NCI-H2107 (cell line): ENCODE measurements at regions not wholly inside any gene's neighbourhood (a gene's known extent, or its start where the extent isn't known, plus 50 kb on each side); places are given as distances from the start of the nearest gene placed in this dataset.

Source experiments
- DNase-seq: peaks from one replicate; lab custom pipeline; 2025; lab: John Stamatoyannopoulos, UW

GRCh38 chr22:42180349-42180842 lies 49.8 kb upstream of the CYP2D6 start:
- DNase-seq, result peak; percentile 60
